ENCODE measurements at regions not wholly inside any gene's neighbourhood (a gene's known extent, or its start where the extent isn't known, plus 50 kb on each side); places are given as distances from the start of the nearest gene placed in this dataset.

DNA sequence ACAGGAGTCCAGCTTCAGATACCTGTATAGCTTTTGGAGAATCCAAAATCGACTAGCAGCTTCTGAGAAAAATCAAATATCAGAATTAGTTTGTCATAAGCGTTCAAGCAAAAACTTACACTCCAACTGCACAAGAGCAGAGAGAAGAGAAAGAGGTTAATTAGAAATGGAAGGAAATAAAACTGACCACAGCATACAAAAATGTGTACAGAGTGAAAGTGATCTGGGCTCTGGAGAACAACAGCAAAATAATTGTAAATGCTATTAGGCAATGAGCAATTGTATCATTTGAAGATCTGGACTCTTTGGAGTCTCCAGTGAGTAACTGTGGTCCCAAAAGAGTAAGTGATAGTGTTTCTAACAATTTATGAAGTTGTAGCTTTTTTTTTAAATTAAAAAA is 867.3 kb downstream of the TRIB2 start:
- H3K27me3 Mint-ChIP-seq (ENCODE audit: low read depth) = peaks cover 8% of the 10 kb centered on the region
- DNase-seq (ENCODE audit: low spot score) (no peak), ATAC-seq (no peak)
- no peaks in the 10 kb centered on the region for H3K36me3 Mint-ChIP-seq
- ChIA-PET CTCF (no interaction called here), POLR2A (no interaction called here)
- no peak overlapping the region for H3K4me3 Mint-ChIP-seq
- H3K4me1 Mint-ChIP-seq = no peaks in the 10 kb centered on the region
- no peaks in the 10 kb centered on the region; the same call in 1 of the 2 replicates for H3K9me3 Mint-ChIP-seq
- H3K27ac Mint-ChIP-seq = no peak overlapping the region
- no peak for TF ChIP-seq ZNF281 (CRISPR knock-in tag; IDR thresholded peaks at IDR 0.05)
- no peak for TF ChIP-seq E2F5 (CRISPR knock-in tag; IDR thresholded peaks at IDR 0.05)
- TF ChIP-seq IRF2 (CRISPR knock-in tag; IDR thresholded peaks at IDR 0.05; ENCODE audit: borderline replicate concordance, low read depth) = no peak
- no peak for TF ChIP-seq ZNF512 (CRISPR knock-in tag; IDR thresholded peaks at IDR 0.05; ENCODE audit: borderline replicate concordance)
- no peak for TF ChIP-seq RORB (CRISPR knock-in tag; IDR thresholded peaks at IDR 0.05)
- TF ChIP-seq AFF4 (CRISPR knock-in tag; IDR thresholded peaks at IDR 0.05; ENCODE audit: borderline replicate concordance) = no peak
- TF ChIP-seq E2F1 (CRISPR knock-in tag; IDR thresholded peaks at IDR 0.05) = no peak
- no peak for TF ChIP-seq ZNF416 (CRISPR knock-in tag; IDR thresholded peaks at IDR 0.05)
- no peak for TF ChIP-seq ZNF423 (CRISPR knock-in tag; IDR thresholded peaks at IDR 0.05)

- H3K4me3 Mint-ChIP-seq = no peak overlapping the region
- POLR2A ChIA-PET = no interaction called here
- no peaks in the 10 kb centered on the region for H3K36me3 Mint-ChIP-seq
- CTCF ChIA-PET = no interaction called here
- no peaks in the 10 kb centered on the region for H3K4me1 Mint-ChIP-seq
- TF ChIP-seq E2F5 (CRISPR knock-in tag; IDR thresholded peaks at IDR 0.05) (no peak), E2F4 (CRISPR knock-in tag; IDR thresholded peaks at IDR 0.05; ENCODE audit: borderline replicate concordance, low read depth) (no peak), ELF4 (CRISPR knock-in tag; IDR thresholded peaks at IDR 0.05; ENCODE audit: low read depth) (no peak), ZNF219 (CRISPR knock-in tag; IDR thresholded peaks at IDR 0.05; ENCODE audit: borderline replicate concordance) (no peak)
- peaks cover 8% of the 10 kb centered on the region for H3K27me3 Mint-ChIP-seq (ENCODE audit: low read depth)
- H3K27ac Mint-ChIP-seq = no peak overlapping the region
- DNase-seq (ENCODE audit: low spot score) (no peak), ATAC-seq (no peak)
- no peaks in the 10 kb centered on the region; the same call in 1 of the 2 replicates for H3K9me3 Mint-ChIP-seq
Measured at GRCh38 chr2:13585732-13586131, 869.0 kb downstream of the TRIB2 start.

Data from WTC11 (cell line).